ENCODE measurements at regions not wholly inside any gene's neighbourhood (a gene's known extent, or its start where the extent isn't known, plus 50 kb on each side); places are given as distances from the start of the nearest gene placed in this dataset.

DNA sequence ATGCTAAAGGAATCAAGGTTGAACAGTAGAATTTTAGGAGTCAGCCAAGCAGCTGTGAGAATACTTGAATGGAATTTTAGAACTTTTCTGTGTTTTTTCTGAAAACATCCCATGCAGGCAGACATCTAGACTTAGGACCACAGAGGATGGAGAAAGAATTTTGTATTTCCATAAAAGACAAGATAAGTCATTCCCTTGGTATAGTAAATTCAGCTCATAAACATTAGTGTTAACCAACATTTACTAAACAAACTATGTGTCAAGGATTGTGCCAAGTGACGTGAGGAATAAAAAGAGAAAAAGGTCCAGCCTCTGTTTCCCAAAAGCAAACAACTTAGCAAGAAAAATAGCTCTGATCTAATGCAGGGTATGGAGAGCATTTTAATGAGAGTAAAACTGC, 210.2 kb upstream of the NR5A2 start:
- H4K12ac ChIP-seq (ENCODE audit: low read depth, low read length) = no peak overlapping the region
- no peak overlapping the region for H2BK5ac ChIP-seq (ENCODE audit: low read depth, low read length, poor library complexity)
- no peak overlapping the region for H3K9ac ChIP-seq (ENCODE audit: low read length)
- H3K9me3 ChIP-seq (ENCODE audit: insufficient read depth, low read depth, low read length) = no peaks in the 10 kb centered on the region
- no peak overlapping the region for H3K14ac ChIP-seq (ENCODE audit: low read length)
- H3K4ac ChIP-seq (ENCODE audit: low read depth, low read length) = no peak overlapping the region
- no CpG with 5 or more reads among the region's 1 CpG for WGBS (ENCODE audit: extremely low coverage, insufficient coverage, insufficient read length)
- no peaks in the 10 kb centered on the region for H3K79me2 ChIP-seq (ENCODE audit: control insufficient read depth, insufficient read depth, low read length, poor library complexity)
- H3K36me3 ChIP-seq (ENCODE audit: control insufficient read depth in 1 of 2, insufficient read depth in 2 of 2, low read length in 2 of 2) = no peaks in the 10 kb centered on the region
- no peak overlapping the region for H3K4me3 ChIP-seq (ENCODE audit: low read depth, low read length)
- no peak overlapping the region for H2BK120ac ChIP-seq (ENCODE audit: insufficient read depth, low read length, poor library complexity)
- no peaks in the 10 kb centered on the region for H3K4me1 ChIP-seq (ENCODE audit: control insufficient read depth in 1 of 2, insufficient read depth in 2 of 2, low read length in 2 of 2)
- H3K79me1 ChIP-seq (ENCODE audit: low read length) = no peaks in the 10 kb centered on the region
- H3K23ac ChIP-seq (ENCODE audit: low read length) = no peak overlapping the region
- H3K18ac ChIP-seq (ENCODE audit: low read length) = no peak overlapping the region
- H2AK5ac ChIP-seq (ENCODE audit: low read length) = no peak overlapping the region
- no peaks in the 10 kb centered on the region for H3K27me3 ChIP-seq (ENCODE audit: insufficient read depth, low read length)
- no peak overlapping the region for H4K8ac ChIP-seq (ENCODE audit: low read depth, low read length)
- no peak overlapping the region for H2AFZ ChIP-seq (ENCODE audit: insufficient read depth, low read length, poor library complexity)
- no peak overlapping the region for H3K4me2 ChIP-seq (ENCODE audit: low read length)
- no peak for DNase-seq
- H2BK12ac ChIP-seq (ENCODE audit: low read length) = no peak overlapping the region
- no peak overlapping the region for H3K27ac ChIP-seq (ENCODE audit: low read depth, low read length)
- H4K91ac ChIP-seq (ENCODE audit: low read depth, low read length) = no peak overlapping the region

DNA sequence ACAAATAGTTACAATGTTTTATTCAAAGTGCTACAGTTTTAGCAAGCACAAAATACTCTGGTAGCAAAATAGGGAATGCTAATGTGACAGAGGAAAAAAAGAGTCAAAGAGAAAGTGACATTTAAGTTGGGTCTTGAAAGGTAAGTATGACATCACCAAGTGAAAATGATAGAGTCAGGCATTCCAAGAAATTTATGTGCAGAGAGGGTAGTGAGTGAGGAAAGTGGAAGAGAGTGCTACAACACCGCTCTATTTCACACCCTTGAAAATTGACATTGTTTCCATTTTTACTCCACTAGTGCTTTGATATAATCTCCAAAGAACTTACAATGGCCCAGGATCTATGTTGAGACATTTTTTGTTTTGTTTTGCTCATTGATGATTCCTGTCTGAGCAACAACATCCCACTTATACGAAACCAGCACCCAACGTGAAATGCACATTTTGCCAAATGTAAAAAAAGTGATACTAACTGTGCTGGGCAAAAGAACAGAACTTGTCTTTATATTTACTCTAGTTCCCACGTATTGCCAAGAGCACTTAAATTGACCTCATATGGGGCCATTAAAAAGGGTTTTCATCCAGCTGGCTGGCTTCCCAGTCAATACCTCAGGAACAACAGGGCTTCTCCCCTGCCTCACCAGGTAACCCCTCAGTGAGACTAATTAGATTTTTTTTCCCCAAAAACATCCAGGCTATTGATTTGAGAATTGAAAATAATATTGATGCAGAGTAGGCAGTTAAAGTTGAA, 206.3 kb upstream of the NR5A2 start:
- Histone ChIP-seq H3K4ac (ENCODE audit: low read depth, low read length) (no peak overlapping the region), H3K4me1 (ENCODE audit: control insufficient read depth in 1 of 2, insufficient read depth in 2 of 2, low read length in 2 of 2) (no peaks in the 10 kb centered on the region)
- no CpG with 5 or more reads among the region's 4 CpGs for whole genome bisulfite sequencing (ENCODE audit: extremely low coverage, insufficient coverage, insufficient read length)

DNA sequence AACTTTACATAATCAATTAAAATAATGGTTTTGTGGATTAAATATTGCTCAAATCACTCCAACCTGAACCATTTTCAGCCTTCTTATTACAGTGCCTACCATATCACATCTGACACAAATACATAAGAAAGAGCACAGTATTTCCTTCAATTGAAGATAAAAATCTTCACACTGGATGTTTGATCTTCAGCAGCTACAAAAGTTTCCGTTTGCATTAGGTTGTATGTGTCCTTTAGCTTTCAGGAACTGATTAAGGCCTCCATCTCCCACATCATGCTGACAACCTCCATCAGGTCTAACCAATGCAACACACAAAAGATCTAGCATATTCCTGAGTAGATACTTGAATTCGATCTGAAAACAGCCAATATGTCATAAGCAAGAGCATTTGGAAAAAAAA, 195.1 kb upstream of the NR5A2 start:
- H3K36me3 ChIP-seq (ENCODE audit: control insufficient read depth in 1 of 2, insufficient read depth in 2 of 2, low read length in 2 of 2) = no peaks in the 10 kb centered on the region
- H3K4ac ChIP-seq (ENCODE audit: low read depth, low read length) = no peak overlapping the region
- no CpG with 5 or more reads among the region's 2 CpGs for WGBS (ENCODE audit: extremely low coverage, insufficient coverage, insufficient read length)
- no peaks in the 10 kb centered on the region for H3K79me2 ChIP-seq (ENCODE audit: control insufficient read depth, insufficient read depth, low read length, poor library complexity)
- DNase-seq = no peak
- H4K8ac ChIP-seq (ENCODE audit: low read depth, low read length) = no peak overlapping the region
- no peak overlapping the region for H4K91ac ChIP-seq (ENCODE audit: low read depth, low read length)
- H3K27ac ChIP-seq (ENCODE audit: low read depth, low read length) = no peak overlapping the region
- H2BK120ac ChIP-seq (ENCODE audit: insufficient read depth, low read length, poor library complexity) = no peak overlapping the region
- H3K4me3 ChIP-seq (ENCODE audit: low read depth, low read length) = no peak overlapping the region
- H2AK5ac ChIP-seq (ENCODE audit: low read length) = no peak overlapping the region
- no peak overlapping the region for H3K4me2 ChIP-seq (ENCODE audit: low read length)
- no peak overlapping the region for H3K23ac ChIP-seq (ENCODE audit: low read length)
- H3K4me1 ChIP-seq (ENCODE audit: control insufficient read depth in 1 of 2, insufficient read depth in 2 of 2, low read length in 2 of 2) = no peaks in the 10 kb centered on the region
- no peak overlapping the region for H3K14ac ChIP-seq (ENCODE audit: low read length)
- H4K12ac ChIP-seq (ENCODE audit: low read depth, low read length) = no peak overlapping the region
- H3K18ac ChIP-seq (ENCODE audit: low read length) = no peak overlapping the region
- H3K9ac ChIP-seq (ENCODE audit: low read length) = no peak overlapping the region
- H2BK5ac ChIP-seq (ENCODE audit: low read depth, low read length, poor library complexity) = no peak overlapping the region
- H2BK12ac ChIP-seq (ENCODE audit: low read length) = no peak overlapping the region
- no peaks in the 10 kb centered on the region for H3K79me1 ChIP-seq (ENCODE audit: low read length)
- no peaks in the 10 kb centered on the region for H3K27me3 ChIP-seq (ENCODE audit: insufficient read depth, low read length)
- H3K9me3 ChIP-seq (ENCODE audit: insufficient read depth, low read depth, low read length) = no peaks in the 10 kb centered on the region
- H2AFZ ChIP-seq (ENCODE audit: insufficient read depth, low read length, poor library complexity) = no peak overlapping the region

More for the DNA sequence above, 206.3 kb upstream of the NR5A2 start:
- no peak overlapping the region for H4K12ac ChIP-seq (ENCODE audit: low read depth, low read length)
- H2AFZ ChIP-seq (ENCODE audit: insufficient read depth, low read length, poor library complexity) = no peak overlapping the region
- H3K79me2 ChIP-seq (ENCODE audit: control insufficient read depth, insufficient read depth, low read length, poor library complexity) = no peaks in the 10 kb centered on the region
- H2BK5ac ChIP-seq (ENCODE audit: low read depth, low read length, poor library complexity) = no peak overlapping the region
- no peak overlapping the region for H3K4me2 ChIP-seq (ENCODE audit: low read length)
- no peak overlapping the region for H3K27ac ChIP-seq (ENCODE audit: low read depth, low read length)
- no peak overlapping the region for H3K14ac ChIP-seq (ENCODE audit: low read length)
- no peaks in the 10 kb centered on the region for H3K27me3 ChIP-seq (ENCODE audit: insufficient read depth, low read length)
- no peak overlapping the region for H3K4me3 ChIP-seq (ENCODE audit: low read depth, low read length)
- no peak overlapping the region for H2AK5ac ChIP-seq (ENCODE audit: low read length)
- H3K9ac ChIP-seq (ENCODE audit: low read length) = no peak overlapping the region
- no peak overlapping the region for H3K23ac ChIP-seq (ENCODE audit: low read length)
- H4K8ac ChIP-seq (ENCODE audit: low read depth, low read length) = no peak overlapping the region
- no peaks in the 10 kb centered on the region for H3K36me3 ChIP-seq (ENCODE audit: control insufficient read depth in 1 of 2, insufficient read depth in 2 of 2, low read length in 2 of 2)
- H3K18ac ChIP-seq (ENCODE audit: low read length) = no peak overlapping the region
- H2BK12ac ChIP-seq (ENCODE audit: low read length) = no peak overlapping the region
- H4K91ac ChIP-seq (ENCODE audit: low read depth, low read length) = no peak overlapping the region
- no peak overlapping the region for H2BK120ac ChIP-seq (ENCODE audit: insufficient read depth, low read length, poor library complexity)
- DNase-seq = peak; percentile 4 to 68
- H3K79me1 ChIP-seq (ENCODE audit: low read length) = no peaks in the 10 kb centered on the region
- H3K9me3 ChIP-seq (ENCODE audit: insufficient read depth, low read depth, low read length) = no peaks in the 10 kb centered on the region

DNA sequence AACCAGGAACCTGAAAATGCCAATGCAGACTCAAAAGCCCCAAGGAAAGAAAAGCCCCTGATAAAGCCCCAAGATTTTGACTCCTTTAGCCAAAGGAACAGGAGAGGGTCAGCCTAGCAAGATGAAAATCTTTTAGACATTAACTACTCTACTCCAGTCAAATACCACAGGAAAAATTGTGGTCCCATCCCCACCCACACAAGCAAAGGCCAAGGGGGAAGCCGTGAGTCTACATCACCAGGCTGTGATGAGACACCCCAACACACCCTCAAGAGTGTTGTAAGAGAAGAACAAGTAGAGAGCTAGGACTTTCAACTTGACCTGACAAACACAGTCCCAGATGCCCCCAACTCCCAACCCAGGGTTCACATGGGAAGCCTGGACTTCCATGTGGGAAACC, 192.8 kb upstream of the NR5A2 start:
- Histone ChIP-seq H2AK5ac (ENCODE audit: low read length) (no peak overlapping the region), H3K4me3 (ENCODE audit: low read depth, low read length) (no peak overlapping the region), H4K91ac (ENCODE audit: low read depth, low read length) (no peak overlapping the region), H4K8ac (ENCODE audit: low read depth, low read length) (no peak overlapping the region), H3K4me2 (ENCODE audit: low read length) (no peak overlapping the region), H2BK120ac (ENCODE audit: insufficient read depth, low read length, poor library complexity) (no peak overlapping the region), H3K9ac (ENCODE audit: low read length) (no peak overlapping the region), H3K14ac (ENCODE audit: low read length) (no peak overlapping the region), H3K27me3 (ENCODE audit: insufficient read depth, low read length) (no peaks in the 10 kb centered on the region), H4K12ac (ENCODE audit: low read depth, low read length) (no peak overlapping the region), H3K27ac (ENCODE audit: low read depth, low read length) (no peak overlapping the region), H3K4me1 (ENCODE audit: control insufficient read depth in 1 of 2, insufficient read depth in 2 of 2, low read length in 2 of 2) (no peaks in the 10 kb centered on the region), H3K4ac (ENCODE audit: low read depth, low read length) (no peak overlapping the region), H2BK12ac (ENCODE audit: low read length) (no peak overlapping the region), H3K18ac (ENCODE audit: low read length) (no peak overlapping the region), H3K79me2 (ENCODE audit: control insufficient read depth, insufficient read depth, low read length, poor library complexity) (no peaks in the 10 kb centered on the region), H3K79me1 (ENCODE audit: low read length) (no peaks in the 10 kb centered on the region), H2AFZ (ENCODE audit: insufficient read depth, low read length, poor library complexity) (no peak overlapping the region), H3K36me3 (ENCODE audit: control insufficient read depth in 1 of 2, insufficient read depth in 2 of 2, low read length in 2 of 2) (no peaks in the 10 kb centered on the region), H3K9me3 (ENCODE audit: insufficient read depth, low read depth, low read length) (no peaks in the 10 kb centered on the region), H2BK5ac (ENCODE audit: low read depth, low read length, poor library complexity) (no peak overlapping the region), H3K23ac (ENCODE audit: low read length) (no peak overlapping the region)
- no peak for DNase-seq
- WGBS (ENCODE audit: extremely low coverage, insufficient coverage, insufficient read length) = no CpG with 5 or more reads among the region's 1 CpG

All from trophoblast cell (in vitro differentiated cells and primary cell).